GM12892 (cell line): ENCODE measurements at regions not wholly inside any gene's neighbourhood (a gene's known extent, or its start where the extent isn't known, plus 50 kb on each side); places are given as distances from the start of the nearest gene placed in this dataset.

Source experiments
- POLR2A ChIP-seq: IDR thresholded peaks from 2 replicates; pipeline ENCODE4 v1.6.1; 2011; ENCODE audit warnings: low read depth, low read length, control low read depth
- POLR2AphosphoS5 ChIP-seq: IDR thresholded peaks from 2 replicates; pipeline ENCODE4 v1.6.1; 2011; ENCODE audit warnings: low read depth, low read length, control low read depth
- TAF1 ChIP-seq: IDR thresholded peaks from 2 replicates; pipeline ENCODE4 v1.6.1; 2011; ENCODE audit warnings: low read depth, mild to moderate bottlenecking, control low read depth, low read length, borderline replicate concordance

- TF ChIP-seq POLR2AphosphoS5 (no peak), POLR2A (no peak), TAF1 (no peak)
Measured at GRCh38 chr11:70524096-70524922, 126.0 kb downstream of the CTTN start.
